ENCODE measurements at regions not wholly inside any gene's neighbourhood (a gene's known extent, or its start where the extent isn't known, plus 50 kb on each side); places are given as distances from the start of the nearest gene placed in this dataset.

GRCh38 chr10:56771343-56771742 is 410.3 kb upstream of the ZWINT start:
- no peak for DNase-seq

GRCh38 chr10:56763090-56763489 is 402.0 kb upstream of the ZWINT start:
- DNase-seq: no peak

GRCh38 chr10:56745490-56745889 is 384.4 kb upstream of the ZWINT start:
- DNase-seq: no peak

DNA sequence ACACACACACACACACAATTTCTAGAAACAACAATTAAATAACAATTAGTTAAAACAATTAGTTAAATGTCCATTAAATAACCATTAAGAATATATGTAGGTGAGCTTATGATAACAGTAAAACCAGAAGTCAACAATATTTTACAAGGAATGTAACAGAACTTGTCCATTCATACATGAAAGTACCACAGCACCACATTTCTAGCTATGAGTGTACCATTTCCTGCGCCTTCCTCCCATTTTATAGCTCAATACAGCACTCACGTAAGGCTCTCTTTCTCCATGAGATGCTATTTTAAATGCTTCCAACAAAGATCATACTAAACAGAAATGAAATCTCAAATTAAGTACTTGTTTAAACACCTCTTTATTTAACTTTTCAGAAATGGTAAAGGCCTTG is 367.3 kb upstream of the ZWINT start:
- no peak for DNase-seq

DNA sequence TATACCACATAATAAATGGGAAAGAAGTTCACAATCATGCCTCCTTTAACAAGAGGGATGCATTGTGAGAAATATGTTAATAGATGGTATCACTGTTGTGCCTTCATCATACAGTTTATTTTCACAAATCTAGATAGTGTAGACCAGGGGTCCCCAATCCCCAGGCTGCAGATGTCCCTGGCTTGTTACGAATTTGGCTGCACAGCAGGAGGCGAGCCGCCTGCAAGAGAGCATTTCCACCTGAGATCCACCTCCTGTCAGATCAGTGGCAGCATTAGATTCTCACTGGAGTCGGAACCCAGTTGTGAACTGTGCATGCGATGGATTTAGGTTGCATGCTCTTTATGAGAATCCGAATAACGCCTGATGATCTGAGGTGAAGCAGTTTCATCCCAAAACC is 361.9 kb upstream of the ZWINT start:
- DNase-seq: no peak

DNA sequence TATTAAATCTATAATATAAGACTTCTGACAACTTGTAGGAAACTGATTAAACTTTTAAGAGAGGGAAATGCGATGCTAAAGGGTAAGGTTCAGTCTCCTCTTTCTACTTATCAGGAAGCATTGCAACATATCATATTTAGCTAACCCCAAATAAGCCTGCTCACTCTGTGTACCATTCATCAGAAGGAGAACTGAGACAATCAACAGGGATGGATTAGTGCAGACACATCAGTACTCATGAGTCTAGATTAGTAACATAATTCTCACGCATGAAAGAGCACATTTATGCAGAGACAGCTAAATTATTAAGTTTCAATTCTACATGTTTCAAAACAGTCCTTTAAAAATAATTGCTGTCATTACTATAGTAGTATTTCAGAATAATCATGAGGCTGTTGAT is 354.2 kb upstream of the ZWINT start:
- no peak for DNase-seq

DNA sequence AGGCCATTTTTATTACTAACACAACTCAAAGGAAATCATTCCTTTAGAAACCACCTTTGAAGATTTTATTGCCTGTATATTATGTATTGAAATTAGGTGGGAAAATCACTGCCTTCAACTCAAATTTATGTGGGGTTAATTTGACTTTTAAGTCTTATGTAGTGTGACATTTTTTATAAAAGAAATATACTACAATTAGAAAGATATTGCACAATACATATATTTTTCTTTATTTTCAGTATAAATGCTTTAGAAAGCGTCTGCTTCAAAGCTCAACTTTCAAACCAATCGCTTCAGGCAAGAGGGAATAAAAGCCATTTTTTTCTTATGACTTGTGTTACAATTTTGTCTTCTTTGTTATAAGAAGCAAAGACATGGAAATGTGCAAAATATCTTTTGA is 337.4 kb upstream of the ZWINT start:
- no peak for DNase-seq

DNA sequence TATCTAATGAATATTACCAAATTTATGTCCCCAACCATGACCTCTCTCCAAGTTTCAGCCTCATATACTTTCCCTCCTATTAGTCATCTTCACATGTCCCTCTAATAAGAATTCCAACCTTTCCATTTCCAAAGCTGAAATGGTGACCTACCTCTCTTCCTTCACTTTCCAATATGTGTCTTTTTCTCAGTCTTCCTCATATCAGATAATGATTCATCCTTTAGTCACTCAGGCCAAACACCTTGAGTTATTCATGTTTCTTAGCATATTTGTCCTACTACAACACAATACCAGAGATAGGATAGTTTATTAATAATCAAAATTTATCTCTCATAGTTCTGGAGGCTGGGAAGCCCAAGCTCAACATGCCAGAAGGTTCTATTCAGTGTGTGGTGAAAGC is 318.5 kb upstream of the ZWINT start:
- DNase-seq: no peak

DNA sequence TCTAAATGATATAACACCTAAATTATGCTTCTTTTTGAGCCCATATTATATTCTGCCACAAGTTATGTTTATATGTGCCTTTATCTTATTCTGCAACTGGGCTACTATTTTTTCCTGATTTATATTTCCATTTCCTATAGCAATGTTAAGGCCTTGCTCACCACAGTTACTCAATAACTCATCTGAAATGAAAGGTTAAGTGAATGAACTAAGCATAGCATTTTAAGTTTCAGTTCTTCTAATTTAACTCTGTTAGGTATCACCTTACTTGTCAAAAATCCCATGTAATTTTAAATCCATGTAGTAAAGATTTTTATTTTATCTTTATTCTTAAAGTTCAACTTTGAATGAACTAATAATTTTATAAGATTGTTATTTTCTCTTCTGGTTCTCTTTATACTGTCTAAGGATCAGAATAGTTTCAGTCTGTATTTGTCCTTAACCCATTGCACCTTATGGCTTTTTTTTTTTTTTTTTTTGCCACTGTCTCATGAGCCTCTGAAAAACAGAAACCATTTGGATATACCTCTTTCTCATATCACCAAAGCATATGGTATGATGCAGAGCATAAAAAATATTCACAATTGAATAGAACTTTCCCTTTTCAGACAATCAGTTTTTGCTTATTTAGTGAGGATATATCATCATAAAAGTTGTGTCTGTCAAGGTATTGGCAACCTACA is 301.8 kb upstream of the ZWINT start:
- no peak for DNase-seq

DNA sequence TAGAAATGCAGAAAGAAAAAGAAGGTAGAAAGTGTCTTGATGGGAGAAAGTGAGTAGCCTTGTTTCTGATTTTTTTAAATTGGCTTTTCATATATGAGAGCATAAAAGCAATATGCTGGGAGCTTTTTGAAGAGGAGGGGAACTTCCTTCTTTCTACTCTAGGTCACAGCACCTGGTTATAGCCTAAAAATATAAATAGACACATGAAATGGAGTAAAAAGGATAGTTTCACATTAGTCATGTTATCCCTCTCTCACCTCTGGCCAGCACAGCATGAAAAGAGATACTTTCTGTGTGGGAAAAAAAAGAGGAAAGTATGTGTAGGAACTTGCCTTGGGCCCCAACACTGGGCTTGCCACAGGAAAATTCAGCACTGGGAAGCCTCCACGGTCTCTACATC is 292.2 kb upstream of the ZWINT start:
- no peak for DNase-seq

DNA sequence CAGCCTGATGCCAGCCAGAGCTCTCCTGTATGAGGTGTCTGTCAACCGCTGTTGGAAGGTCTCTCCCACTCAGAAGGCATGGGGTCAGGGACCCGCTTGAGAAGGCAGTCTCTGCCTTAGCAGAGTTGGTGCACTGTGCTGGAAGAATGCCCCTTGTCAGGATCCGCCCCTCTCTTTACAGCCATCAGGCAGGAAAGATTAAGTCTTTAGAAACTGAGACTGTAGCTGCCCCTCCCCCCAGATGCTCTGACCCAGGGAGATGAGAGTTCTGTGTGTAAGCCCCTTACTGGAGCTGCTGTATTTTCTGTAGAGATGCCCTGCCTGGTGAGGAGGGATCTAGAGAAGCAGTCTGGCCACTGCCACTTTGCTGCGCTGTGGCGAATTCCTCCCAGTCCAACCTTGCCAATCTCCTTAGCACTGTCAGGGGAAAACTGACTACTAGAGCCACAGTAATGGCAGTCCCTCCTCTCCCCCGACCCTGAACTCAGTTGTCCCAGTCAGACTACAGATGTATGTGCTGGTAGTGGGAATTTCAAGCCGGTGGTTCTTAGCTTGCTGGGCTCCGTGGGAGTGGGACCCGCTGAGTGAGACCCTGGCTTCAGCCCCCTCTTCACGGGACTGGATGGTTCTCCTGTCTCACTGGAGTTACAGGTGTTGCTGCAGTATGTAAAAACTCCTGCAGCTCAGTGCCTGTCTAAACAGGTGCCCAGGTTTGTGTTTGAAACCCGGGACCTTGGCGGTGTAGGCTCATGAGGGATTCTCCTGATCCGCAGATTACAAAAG is 285.5 kb upstream of the ZWINT start:
- no peak for DNase-seq

- no peak for DNase-seq
Observed at GRCh38 chr10:56633876-56634452, 272.9 kb upstream of the ZWINT start.

DNA sequence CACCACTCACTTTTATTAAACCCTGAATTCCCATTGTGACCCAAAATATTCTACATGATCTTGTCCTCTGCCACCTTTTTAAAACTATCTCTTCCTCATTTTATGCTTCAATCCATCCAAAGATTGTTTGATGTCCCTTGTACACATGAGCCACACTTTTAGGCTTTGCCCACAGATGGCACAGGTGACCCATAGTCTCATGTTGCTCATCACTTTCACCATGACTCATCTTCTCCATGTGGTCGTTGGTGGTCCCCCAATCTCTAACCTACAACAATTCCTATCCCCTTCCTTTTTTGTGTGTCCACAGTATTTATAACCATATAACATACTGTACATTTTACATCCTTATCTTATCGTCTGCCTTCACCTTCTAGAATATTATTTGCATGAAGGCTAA is 271.5 kb upstream of the ZWINT start:
- DNase-seq: no peak

DNA sequence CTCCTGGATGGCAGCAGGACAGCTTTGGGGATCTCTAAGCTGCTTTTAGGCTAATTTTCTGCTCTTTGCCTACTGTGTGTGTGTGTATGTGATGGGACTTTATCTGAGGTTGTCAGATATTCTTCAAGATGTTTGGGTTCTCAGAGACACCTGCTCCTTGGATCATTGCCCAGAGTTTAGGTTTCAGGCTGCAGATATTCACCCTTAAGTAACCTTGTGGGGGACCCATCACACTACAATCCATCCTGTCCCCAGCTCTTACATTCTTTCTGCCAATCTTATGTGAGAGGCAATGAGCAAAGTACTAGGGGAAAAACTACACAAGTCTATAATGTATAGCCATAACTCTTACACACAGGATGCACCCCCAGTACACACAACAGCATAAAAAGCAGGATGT is 263.0 kb upstream of the ZWINT start:
- DNase-seq: no peak

- no peak for DNase-seq
Observed at GRCh38 chr10:56623064-56623463, 262.0 kb upstream of the ZWINT start.

DNA sequence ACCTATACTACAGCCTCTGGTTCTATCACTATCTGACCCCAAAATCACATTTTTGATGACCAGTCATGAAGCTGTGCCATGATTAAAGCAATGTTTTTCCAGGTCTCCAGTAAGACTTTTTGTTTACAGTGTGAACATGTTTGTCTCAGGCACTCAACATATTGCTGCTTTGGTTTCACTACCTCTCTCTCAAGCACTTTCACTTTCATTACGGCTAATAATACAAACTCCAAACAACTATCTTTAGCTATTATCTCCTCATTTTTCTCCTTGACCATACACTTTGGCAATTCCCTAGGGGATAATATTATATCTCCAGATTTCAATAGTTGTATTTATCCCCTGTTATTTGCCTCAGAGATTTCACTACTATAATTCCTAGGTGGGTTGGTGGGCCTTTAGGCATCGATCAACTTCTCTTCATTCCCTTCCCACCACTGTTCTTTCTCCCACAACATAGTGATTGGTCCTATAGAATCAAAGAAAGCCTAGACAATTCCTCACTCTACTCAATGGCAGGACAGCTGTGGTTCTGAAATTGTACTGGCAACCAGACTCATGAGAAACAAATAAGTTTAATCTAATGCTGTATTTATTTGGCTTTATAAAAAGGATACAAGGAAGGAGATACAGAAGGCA is 261.4 kb upstream of the ZWINT start:
- no peak for DNase-seq

DNA sequence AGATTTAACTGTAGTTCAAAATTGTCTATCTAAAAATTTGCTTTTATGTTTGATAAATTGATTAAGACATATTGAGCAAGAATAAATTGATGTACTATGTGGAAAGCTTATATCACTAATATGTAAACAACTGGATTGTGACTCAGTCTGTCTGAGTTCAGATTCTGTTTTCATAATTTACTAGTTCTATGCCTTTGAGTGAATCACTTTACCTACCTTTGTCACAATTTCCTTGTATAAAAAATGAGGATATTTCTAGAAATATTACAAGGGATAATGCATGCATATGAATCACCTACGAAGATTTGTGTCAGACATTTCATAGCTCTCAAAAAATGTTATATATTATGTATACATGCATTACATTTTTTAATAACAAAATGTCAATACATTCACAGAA is 245.1 kb upstream of the ZWINT start:
- DNase-seq: no peak

GRCh38 chr10:56605051-56605450 is 244.0 kb upstream of the ZWINT start:
- DNase-seq: no peak

GRCh38 chr10:56604624-56605023 is 243.6 kb upstream of the ZWINT start:
- DNase-seq: no peak

GRCh38 chr10:56599201-56599600 is 238.1 kb upstream of the ZWINT start:
- DNase-seq: no peak

DNA sequence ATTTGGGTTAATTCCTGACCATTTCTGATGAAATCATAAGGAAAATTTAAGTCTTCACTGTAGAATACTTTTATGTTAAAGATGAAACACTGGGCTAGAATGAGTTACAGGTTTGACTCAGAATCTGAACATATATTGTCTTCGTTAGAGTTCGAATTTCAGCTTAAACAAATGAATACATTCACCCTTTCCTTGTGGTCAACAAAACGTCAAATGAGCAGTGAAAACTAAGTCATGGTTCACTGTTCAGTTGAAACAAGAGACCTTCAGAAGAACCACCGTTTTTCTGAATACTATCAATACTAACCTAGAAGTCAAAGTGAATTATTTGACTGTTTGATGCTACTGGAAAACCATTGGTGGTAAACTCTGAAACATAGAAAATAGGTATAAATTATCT is 235.2 kb upstream of the ZWINT start:
- no peak for DNase-seq

- DNase-seq: no peak
Observed at GRCh38 chr10:56593120-56593519, 232.1 kb upstream of the ZWINT start.

DNA sequence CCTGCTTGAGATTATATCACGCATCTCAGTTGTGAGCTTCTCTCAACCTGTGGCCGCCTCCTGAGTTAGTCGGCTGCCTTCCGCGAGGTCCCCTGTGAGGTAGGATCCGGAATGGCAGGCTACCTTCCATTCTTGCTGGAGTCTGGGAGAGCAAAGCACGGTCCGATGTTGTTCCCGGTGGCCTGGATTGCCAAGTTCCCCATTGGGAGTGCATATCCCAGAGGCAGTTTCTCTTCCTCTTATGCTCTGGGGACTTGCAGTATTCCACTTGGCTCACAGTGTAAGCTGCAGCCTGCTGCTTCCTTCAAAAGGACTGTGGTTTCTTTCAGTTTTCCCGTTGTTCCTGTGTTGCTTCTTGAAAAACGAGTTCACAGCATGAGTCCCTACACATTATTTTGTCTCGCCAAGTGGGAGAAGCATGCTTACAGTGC is 225.4 kb upstream of the ZWINT start:
- DNase-seq: no peak
